ENCODE measurements at regions not wholly inside any gene's neighbourhood (a gene's known extent, or its start where the extent isn't known, plus 50 kb on each side); places are given as distances from the start of the nearest gene placed in this dataset.

DNA sequence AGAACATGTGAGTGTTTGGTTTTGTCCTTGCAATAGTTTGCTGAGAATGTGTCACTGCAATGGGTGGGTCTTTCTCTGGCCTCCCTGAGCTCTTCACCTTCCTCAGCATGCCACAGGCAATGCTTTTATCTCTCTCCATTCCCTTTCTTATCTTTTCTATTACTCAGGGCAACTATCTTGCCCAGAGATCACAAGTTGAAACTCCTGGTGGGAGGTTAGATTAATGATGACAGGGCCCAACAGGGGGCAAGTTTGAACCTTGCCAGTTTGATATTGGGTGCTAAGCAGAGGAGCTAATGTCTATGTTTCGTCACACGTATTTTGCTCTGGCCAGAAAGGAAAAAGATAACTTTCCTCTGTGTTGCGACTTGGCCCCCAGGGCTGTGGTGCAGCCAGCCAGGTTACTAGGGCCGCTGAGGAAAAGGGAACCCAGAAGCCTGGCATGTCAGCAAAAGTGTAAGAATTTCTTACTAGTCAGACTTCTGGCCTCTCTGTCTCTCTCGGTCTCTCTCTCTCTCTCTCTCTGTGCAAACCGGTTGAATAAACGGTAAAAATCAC lies 299.3 kb upstream of the POU5F2 start:
- in situ Hi-C loops (cut with HindIII; ENCODE audit: extremely low pct_ligation_motif_present, low pct_unique_long_range_greater_than_20kb): no loop called here
- 97% methylated on average over 7 of the region's 7 CpGs for WGBS (ENCODE audit: low lambda C conversion rate)

More for the DNA sequence above, 299.3 kb upstream of the POU5F2 start:
- H3K79me2 ChIP-seq (ENCODE audit: insufficient read depth, low read length): no peaks in the 10 kb centered on the region
- no peak for TF ChIP-seq ZMYM3 (CRISPR knock-in tag; IDR thresholded peaks at IDR 0.05)
- TF ChIP-seq KLF15 (CRISPR knock-in tag; IDR thresholded peaks at IDR 0.05; ENCODE audit: borderline replicate concordance): no peak
- TF ChIP-seq CC2D1A (CRISPR knock-in tag; IDR thresholded peaks at IDR 0.05): no peak
- TF ChIP-seq RORA (CRISPR knock-in tag; IDR thresholded peaks at IDR 0.05): no peak
- no peak for TF ChIP-seq MAZ (IDR thresholded peaks at IDR 0.05; ENCODE audit: borderline replicate concordance, low read depth, low read length)
- TF ChIP-seq MAZ (CRISPR knock-in tag; IDR thresholded peaks at IDR 0.05; ENCODE audit: low read depth): no peak
- no peak for TF ChIP-seq ZFP41 (CRISPR knock-in tag; IDR thresholded peaks at IDR 0.05; ENCODE audit: borderline replicate concordance)
- TF ChIP-seq SNAPC4 (CRISPR knock-in tag; IDR thresholded peaks at IDR 0.05): no peak
- TF ChIP-seq ZSCAN22 (CRISPR knock-in tag; IDR thresholded peaks at IDR 0.05): no peak
- TF ChIP-seq ZNF883 (CRISPR knock-in tag; IDR thresholded peaks at IDR 0.05; ENCODE audit: not compliant biosample characterization): no peak
- CTCF ChIA-PET (ENCODE audit: low intra/inter-chr PET ratio, low total read pairs): no interaction called here
- H3K27ac ChIP-seq (ENCODE audit: extremely low read length, insufficient read depth, low read length): no peak overlapping the region
- H3K9me3 ChIP-seq (ENCODE audit: low read length): no peaks in the 10 kb centered on the region
- ATAC-seq (no peak), DNase-seq (ENCODE audit: low spot score) (no peak), FAIRE-seq (no peak)
- H3K4me1 ChIP-seq (ENCODE audit: insufficient read depth, low read length): no peaks in the 10 kb centered on the region
- H2AFZ ChIP-seq (ENCODE audit: low read length): no peak overlapping the region
- H3K4me2 ChIP-seq (ENCODE audit: low read depth, low read length): no peak overlapping the region
- BruUV-seq (replicated peaks): no TSS peak
- H4K20me1 ChIP-seq (ENCODE audit: insufficient read depth, low read length): no peaks in the 10 kb centered on the region
- POLR2A ChIA-PET: no interaction called here
- no peaks in the 10 kb centered on the region for H3K27me3 ChIP-seq (ENCODE audit: control insufficient read depth in 1 of 2, insufficient read depth in 2 of 2, low read length in 2 of 2)
- intact Hi-C loops (cut with micrococcal nuclease; ENCODE audit: unreplicated experiment): no loop called here
- no peaks in the 10 kb centered on the region for H3K36me3 ChIP-seq (replicated peaks in 1 of 2; ENCODE audit: control insufficient read depth in 1 of 2, insufficient read depth in 2 of 2, low read length in 2 of 2)
- no peak overlapping the region for H3K9ac ChIP-seq (ENCODE audit: insufficient read depth, low read depth, low read length)
- no peak overlapping the region for H3K4me3 ChIP-seq (replicated peaks in 1 of 3; ENCODE audit: insufficient read depth in 1 of 3, low read depth in 2 of 3, low read length in 3 of 3)

Data from HepG2 (cell line).